Erythroblast (primary cell): ENCODE measurements at regions not wholly inside any gene's neighbourhood (a gene's known extent, or its start where the extent isn't known, plus 50 kb on each side); places are given as distances from the start of the nearest gene placed in this dataset.

Experiments used
- GATA1 ChIP-seq: IDR thresholded peaks from 2 replicates; pipeline ENCODE4 v1.6.1; 2011; ENCODE audit warnings: low read depth, mild to moderate bottlenecking, control low read depth, low read length, moderate library complexity
- POLR2A ChIP-seq: IDR thresholded peaks from 2 replicates; pipeline ENCODE4 v1.6.1; 2011; ENCODE audit warnings: mild to moderate bottlenecking, low read length

GRCh38 chr3:139112230-139112558 lies 67.5 kb upstream of the PRR23C start:
- TF ChIP-seq POLR2A (no peak), GATA1 (no peak)
